Heart right ventricle (tissue), 16 donors: ENCODE measurements at regions not wholly inside any gene's neighbourhood (a gene's known extent, or its start where the extent isn't known, plus 50 kb on each side); places are given as distances from the start of the nearest gene placed in this dataset.

Experiments used
- ATAC-seq, 8 donors: fragments of 200-7000 bp; cut with Tn5 transposase; one replicate each; pipeline ENCODE4 v1.9.1; 2020; ENCODE audit warnings: mild to moderate bottlenecking in 8 of 8, moderate library complexity in 8 of 8, moderate number of reproducible peaks in 1 of 8
- DNase-seq, 2 donors: peaks; one replicate each; pipeline ENCODE4 v3.0.0-alpha.2; 2020
- H3K27ac ChIP-seq, 10 donors: fragments of 200-600 bp; sonication (generic) in 2 of 10; one replicate each; pipeline versions ENCODE4 v1.5.0 to v1.8.0; 2020 to 2022; ENCODE audit warnings: mild to moderate bottlenecking in 3 of 10
- H3K27me3 ChIP-seq, 7 donors: fragments of 200-600 bp; one replicate each; pipeline ENCODE4 v1.8.0; 2021 to 2022; ENCODE audit warnings: mild to moderate bottlenecking in 2 of 7
- H3K36me3 ChIP-seq, 9 donors: fragments of 200-600 bp; sonication (generic) in 1 of 9; one replicate each; pipeline versions ENCODE4 v1.5.0 to v1.8.0; 2020 to 2022; ENCODE audit warnings: mild to moderate bottlenecking in 2 of 9
- H3K4me1 ChIP-seq, 9 donors: fragments of 200-600 bp; sonication (generic) in 1 of 9; one replicate each; pipeline versions ENCODE4 v1.5.0 to v1.8.0; 2020 to 2022; ENCODE audit warnings: mild to moderate bottlenecking in 4 of 9
- H3K4me3 ChIP-seq, 10 donors: fragments of 200-600 bp; sonication (generic) in 2 of 10; one replicate each; pipeline versions ENCODE4 v1.5.0 to v1.8.0; 2020 to 2022; ENCODE audit warnings: mild to moderate bottlenecking in 7 of 10, moderate library complexity in 2 of 10
- H3K9me3 ChIP-seq, 11 donors: fragments of 200-600 bp in 10 of 11; sonication (generic) in 2 of 11; one replicate each; pipeline versions ENCODE4 v1.5.0 to v1.8.0; 2013 to 2022; ENCODE audit warnings: mild to moderate bottlenecking in 2 of 11, control low read depth in 1 of 11, moderate library complexity in 1 of 11
- CTCF ChIP-seq, 9 donors: fragments of 200-600 bp; sonication (generic) in 2 of 9; IDR thresholded peaks; one replicate each; pipeline versions ENCODE4 v1.5.0 to v1.8.0; 2021 to 2022; ENCODE audit warnings: antibody characterized with exemption in 9 of 9, mild to moderate bottlenecking in 5 of 9, moderate library complexity in 1 of 9
- WGBS, 2 donors: extraction: QIAGEN DNeasy Blood & Tissue Kit; methylation state at CpG; one replicate each; pipeline ENCODE4 v1.1.7; 2013; ENCODE audit warnings: inconsistent platforms in 1 of 2; 5-methylcytosine and 5-hydroxymethylcytosine counted together
- intact Hi-C, 10 donors: fragments of 100-400 bp; cut with DNase I; formaldehyde crosslinking; loops; one replicate each; pipeline versions ENCODE4 v1.11.1 to v1.14.2; 2022
- donor health status: Arrhythmogenic right ventricular cardiomyopathy.
- donor health status: ischemic (EF 13 %, LVEDD 7.1; RV severe dilation, severe dysfunction).
- donor health status: healthy with polysubstance abuse.
- donor health status: DM: no; HTN: yes; CAD: no.
- donor health status: DM: no; HTN: no; CAD: no.
- donor health status: ischemic (EF 25% LVEDD 6.9; RV normal size, moderate dysfunction).
- donor health status: ischemic (EF 25% LVEDD 5.7; RV mildly dilated, moderate dysfunction).
- donor health status: healthy.
- donor health status: DM: yes; HTN: yes; CAD: no.
- donor health status: Ischemic cardiomyopathy.
- donor health status: ischemic (EF 35%, LVEDD 5.7; RV mildly dilated, moderate dysfunction).
- donor health status: nonischemic (EF 11% LVEDD 7.7; RV severe dilation, severe dysfunction).
- donor health status: DM: yes; HTN: yes; CAD: no.
- donor health status: PGD.
- donor health status: ischemic (EF 29% LVEDD 5.4; RV normal size, mild dysfunction).
- donor health status: nonischemic (EF 23%, LVEDD 6.1; RV moderate dilation, normal function).

GRCh38 chr15:35838424-35839111, 292.6 kb upstream of the DPH6 start:
- no peaks in the 10 kb centered on the region for H3K27me3 ChIP-seq
- no peak overlapping the region for H3K4me3 ChIP-seq
- peaks cover 0 to 14% (median 5%) of the 10 kb centered on the region in 9 donors for H3K4me1 ChIP-seq
- H3K36me3 ChIP-seq: no peaks in the 10 kb centered on the region
- intact Hi-C loops: loop anchor here in 1 of 10 donors (10.0 kb wide), 1 partner anchor 294 kb away; the partner anchor contains the start of gene DPH6
- no peak for DNase-seq
- ATAC-seq: no peak
- WGBS, 2 donors: 90 to 93% methylated on average over 12 of the region's 12 CpGs
- H3K27ac ChIP-seq: no peak overlapping the region
- peaks cover 0 to 3% (median 0%) of the 10 kb centered on the region in 11 donors for H3K9me3 ChIP-seq
- no peak for TF ChIP-seq CTCF (IDR thresholded peaks at IDR 0.05)

GRCh38 chr15:35842631-35843030, 296.7 kb upstream of the DPH6 start:
- intact Hi-C loops: no loop called here
- WGBS, 2 donors: 92 to 96% methylated on average over 3 of the region's 3 CpGs
- DNase-seq (no peak), ATAC-seq (no peak)
- Histone ChIP-seq H3K4me3 (no peak overlapping the region), H3K36me3 (no peaks in the 10 kb centered on the region), H3K27ac (no peak overlapping the region), H3K4me1 (no peaks in the 10 kb centered on the region), H3K9me3 (no peaks in the 10 kb centered on the region), H3K27me3 (no peaks in the 10 kb centered on the region)
- TF ChIP-seq CTCF (IDR thresholded peaks at IDR 0.05): no peak

GRCh38 chr15:35843498-35843897, 297.5 kb upstream of the DPH6 start:
- DNase-seq (no peak), ATAC-seq (no peak)
- no peaks in the 10 kb centered on the region for H3K9me3 ChIP-seq
- H3K27me3 ChIP-seq: no peaks in the 10 kb centered on the region
- intact Hi-C loops: no loop called here
- H3K4me3 ChIP-seq: no peak overlapping the region
- H3K36me3 ChIP-seq: no peaks in the 10 kb centered on the region
- 68 to 69% methylated on average over 2 of the region's 2 CpGs for WGBS, 2 donors
- no peaks in the 10 kb centered on the region for H3K4me1 ChIP-seq
- H3K27ac ChIP-seq: no peak overlapping the region
- no peak for TF ChIP-seq CTCF (IDR thresholded peaks at IDR 0.05)

GRCh38 chr15:35850284-35850683, 304.3 kb upstream of the DPH6 start:
- intact Hi-C loops: no loop called here
- Histone ChIP-seq H3K4me1 (no peaks in the 10 kb centered on the region), H3K27me3 (no peaks in the 10 kb centered on the region), H3K4me3 (no peak overlapping the region), H3K36me3 (no peaks in the 10 kb centered on the region), H3K9me3 (no peaks in the 10 kb centered on the region), H3K27ac (no peak overlapping the region)
- no peak for TF ChIP-seq CTCF (IDR thresholded peaks at IDR 0.05)
- WGBS, 2 donors: 65 to 76% methylated on average over 2 of the region's 2 CpGs
- DNase-seq (no peak), ATAC-seq (no peak)
